Lower leg skin (tissue), 4 donors: ENCODE measurements at regions not wholly inside any gene's neighbourhood (a gene's known extent, or its start where the extent isn't known, plus 50 kb on each side); places are given as distances from the start of the nearest gene placed in this dataset.

ENCODE experiments used
- DNase-seq, 2 donors: peaks; one replicate each; pipeline ENCODE4 v3.0.0-alpha.2; 2019; ENCODE audit warnings: low spot score in 2 of 2
- H3K4me3 ChIP-seq: fragments of 200-600 bp; sonication (generic); 2 replicates; pipeline ENCODE4 v1.5.1; 2017; ENCODE audit warnings: mild to moderate bottlenecking, low read depth; ENCODE audit not compliant: poor library complexity, severe bottlenecking
- POLR2A ChIP-seq, 2 donors: fragments of 450-650 bp; IDR thresholded peaks; one replicate each; pipeline ENCODE4 v1.6.1; 2016 to 2017; ENCODE audit warnings: antibody characterized with exemption in 2 of 2, mild to moderate bottlenecking in 1 of 2, moderate library complexity in 1 of 2
- WGBS, 2 donors: methylation state at CpG; one replicate each; pipeline ENCODE4 v1.1.5; 2018; 5-methylcytosine and 5-hydroxymethylcytosine counted together
- intact Hi-C: fragments of 100-400 bp; cut with DNase I; formaldehyde crosslinking; loops from one replicate; pipeline ENCODE4 v1.15.0; 2023; ENCODE audit warnings: low total_unique reads
- TF ChIP-seq, protein P1 (sequence below), 3 donors: fragments of 450-650 bp; IDR thresholded peaks; one replicate each; pipeline ENCODE4 v1.5.1; 2016; ENCODE audit warnings: antibody characterized with exemption in 3 of 3, mild to moderate bottlenecking in 3 of 3, moderate library complexity in 2 of 3

DNA sequence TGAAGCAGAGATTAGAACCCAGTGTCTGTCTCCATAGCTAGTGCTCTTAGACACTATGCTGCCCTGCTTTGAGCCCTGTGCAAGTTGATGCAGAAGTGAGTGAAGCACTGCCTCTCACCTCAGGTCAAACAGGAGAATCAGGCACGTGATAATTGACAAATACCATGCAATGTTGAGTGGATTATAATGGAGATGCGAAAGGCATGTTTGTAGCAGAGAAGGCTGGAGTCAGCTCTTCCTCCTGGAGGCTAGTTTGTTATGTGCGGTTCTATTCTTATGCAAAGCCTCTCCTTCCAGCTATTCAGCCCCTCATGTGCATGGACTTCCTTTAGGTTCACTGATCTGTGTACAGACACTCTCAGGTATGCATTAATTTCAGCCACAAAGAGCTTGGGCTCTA is 108.5 kb downstream of the MANEA start:
- TF ChIP-seq, protein P1, sequence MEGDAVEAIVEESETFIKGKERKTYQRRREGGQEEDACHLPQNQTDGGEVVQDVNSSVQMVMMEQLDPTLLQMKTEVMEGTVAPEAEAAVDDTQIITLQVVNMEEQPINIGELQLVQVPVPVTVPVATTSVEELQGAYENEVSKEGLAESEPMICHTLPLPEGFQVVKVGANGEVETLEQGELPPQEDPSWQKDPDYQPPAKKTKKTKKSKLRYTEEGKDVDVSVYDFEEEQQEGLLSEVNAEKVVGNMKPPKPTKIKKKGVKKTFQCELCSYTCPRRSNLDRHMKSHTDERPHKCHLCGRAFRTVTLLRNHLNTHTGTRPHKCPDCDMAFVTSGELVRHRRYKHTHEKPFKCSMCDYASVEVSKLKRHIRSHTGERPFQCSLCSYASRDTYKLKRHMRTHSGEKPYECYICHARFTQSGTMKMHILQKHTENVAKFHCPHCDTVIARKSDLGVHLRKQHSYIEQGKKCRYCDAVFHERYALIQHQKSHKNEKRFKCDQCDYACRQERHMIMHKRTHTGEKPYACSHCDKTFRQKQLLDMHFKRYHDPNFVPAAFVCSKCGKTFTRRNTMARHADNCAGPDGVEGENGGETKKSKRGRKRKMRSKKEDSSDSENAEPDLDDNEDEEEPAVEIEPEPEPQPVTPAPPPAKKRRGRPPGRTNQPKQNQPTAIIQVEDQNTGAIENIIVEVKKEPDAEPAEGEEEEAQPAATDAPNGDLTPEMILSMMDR (IDR thresholded peaks at IDR 0.05): no peak
- no peak for TF ChIP-seq POLR2A (IDR thresholded peaks at IDR 0.05)

DNA sequence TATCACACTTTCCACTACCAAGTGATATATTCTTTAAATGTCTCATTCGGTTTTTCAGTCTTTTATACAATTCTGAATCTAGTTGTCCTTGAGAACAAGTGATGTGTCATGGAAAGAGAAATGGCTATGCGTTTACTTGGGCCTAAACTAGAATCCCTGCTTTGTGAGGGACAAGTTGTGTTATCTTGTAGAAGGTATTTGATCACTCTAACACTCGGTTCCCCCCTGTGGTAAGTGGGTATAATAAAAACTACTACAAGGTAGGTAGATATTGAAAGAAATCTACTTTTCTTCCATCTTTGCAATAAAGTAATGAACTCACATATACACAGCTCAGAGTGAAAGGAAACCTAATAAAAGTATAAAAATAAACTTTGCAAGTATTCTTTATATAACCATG is 108.9 kb downstream of the MANEA start:
- no peak overlapping the region for H3K4me3 ChIP-seq
- TF ChIP-seq, protein P1 (IDR thresholded peaks at IDR 0.05): no peak
- TF ChIP-seq POLR2A (IDR thresholded peaks at IDR 0.05): no peak
- intact Hi-C loops: no loop called here
- 61 to 65% methylated on average over 3 of the region's 3 CpGs for WGBS, 2 donors
- DNase-seq: no peak

More for the DNA sequence above, 108.5 kb downstream of the MANEA start:
- intact Hi-C loops: no loop called here
- WGBS, 2 donors: 40 to 48% methylated on average over 3 of the region's 3 CpGs
- no peak overlapping the region for H3K4me3 ChIP-seq
- no peak for DNase-seq

DNA sequence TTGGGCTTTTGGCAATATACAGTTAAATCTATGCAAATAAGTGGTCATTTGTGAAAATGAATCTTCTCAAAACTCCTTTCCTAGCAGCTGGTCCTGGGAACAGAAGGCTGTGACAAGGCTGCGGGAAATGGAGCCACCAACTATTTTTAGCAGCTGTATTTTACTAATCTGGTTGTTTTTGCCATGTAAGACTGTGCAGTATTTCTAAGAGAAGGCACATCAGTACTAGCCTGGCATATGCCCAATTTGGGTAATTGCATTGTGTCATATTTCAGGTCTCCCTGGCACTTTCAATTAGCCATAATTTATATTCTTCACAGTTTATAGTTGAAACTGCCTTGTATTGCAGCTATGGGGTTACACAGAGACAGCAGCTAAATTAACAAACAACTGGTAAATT is 109.6 kb downstream of the MANEA start:
- WGBS, 2 donors: 65 to 81% methylated on average over 1 of the region's 1 CpG
- intact Hi-C loops: no loop called here

DNA sequence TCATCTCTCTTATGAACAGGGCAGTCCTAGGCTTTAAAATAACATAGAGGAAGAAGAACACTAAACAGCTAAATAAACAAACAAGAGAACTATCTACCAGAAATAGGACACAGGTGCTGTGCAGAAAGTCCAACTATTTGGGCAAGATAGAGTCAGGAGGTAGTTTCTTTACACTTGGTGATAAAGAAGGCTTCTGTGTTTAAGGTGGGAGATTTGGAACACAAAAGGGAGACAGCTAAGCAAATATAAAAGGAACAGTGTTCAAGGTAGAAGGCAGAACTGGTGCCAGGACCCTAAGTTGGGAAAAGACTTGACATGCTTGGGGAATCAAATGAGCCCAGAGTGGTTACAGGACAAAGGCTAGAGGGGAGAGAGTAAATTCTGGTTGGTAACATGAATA is 110.5 kb downstream of the MANEA start:
- H3K4me3 ChIP-seq: no peak overlapping the region
- TF ChIP-seq, protein P1 (IDR thresholded peaks at IDR 0.05): no peak
- no peak for TF ChIP-seq POLR2A (IDR thresholded peaks at IDR 0.05)
- intact Hi-C loops: no loop called here
- no peak for DNase-seq

More for the DNA sequence above, 109.6 kb downstream of the MANEA start:
- TF ChIP-seq POLR2A (IDR thresholded peaks at IDR 0.05): no peak
- TF ChIP-seq, protein P1 (IDR thresholded peaks at IDR 0.05): no peak
- DNase-seq: no peak
- no peak overlapping the region for H3K4me3 ChIP-seq

DNA sequence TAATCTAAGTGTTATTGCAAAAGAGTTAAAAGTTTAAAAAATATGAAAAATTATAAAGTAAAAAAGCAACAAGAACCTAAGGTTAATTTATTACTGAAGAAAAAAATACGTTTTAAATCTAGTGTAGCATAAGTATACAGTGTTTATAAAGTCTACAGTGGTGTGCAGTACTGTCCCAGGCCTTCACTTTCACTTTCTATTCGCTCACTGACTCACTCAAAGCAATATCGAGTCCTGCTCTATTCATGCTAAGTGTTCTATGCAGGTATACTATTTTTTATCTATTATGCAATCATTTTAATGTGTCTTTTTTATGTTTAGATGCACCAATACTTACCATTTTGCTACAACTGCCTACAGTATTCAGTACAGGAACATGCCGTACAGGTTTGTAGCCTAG is 113.0 kb downstream of the MANEA start:
- TF ChIP-seq, protein P1 (IDR thresholded peaks at IDR 0.05): no peak
- H3K4me3 ChIP-seq: no peak overlapping the region

DNA sequence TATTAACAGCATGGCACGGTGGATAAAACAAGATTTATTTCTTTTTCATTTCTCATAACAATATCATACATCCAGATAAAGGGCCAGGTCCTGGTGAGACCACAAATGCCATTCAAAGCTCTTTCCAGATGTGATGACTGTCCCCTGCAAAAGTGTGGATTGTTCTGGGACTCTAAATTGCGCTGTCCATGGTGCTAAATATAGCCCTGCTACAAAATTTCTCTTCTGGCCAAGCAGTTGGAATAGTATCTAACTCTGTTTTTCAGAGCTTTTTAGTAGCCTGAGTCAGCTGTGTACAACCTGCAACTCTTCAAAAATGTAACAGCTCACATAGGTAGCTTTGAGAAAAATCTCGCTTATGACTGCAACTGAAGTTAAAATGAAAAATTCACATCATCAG is 115.8 kb downstream of the MANEA start:
- WGBS, 2 donors: 52 to 61% methylated on average over 3 of the region's 3 CpGs
- TF ChIP-seq, protein P1 (IDR thresholded peaks at IDR 0.05): no peak
- TF ChIP-seq POLR2A (IDR thresholded peaks at IDR 0.05): no peak
- no peak overlapping the region for H3K4me3 ChIP-seq
- intact Hi-C loops: no loop called here
- DNase-seq: no peak

More for the DNA sequence above, 113.0 kb downstream of the MANEA start:
- intact Hi-C loops: no loop called here
- 68% methylated on average over 4 of the region's 4 CpGs for WGBS, 2 donors
- no peak for DNase-seq
